Transverse colon (tissue), 4 donors: ENCODE measurements at regions not wholly inside any gene's neighbourhood (a gene's known extent, or its start where the extent isn't known, plus 50 kb on each side); places are given as distances from the start of the nearest gene placed in this dataset.
A peak's percentile ranks its signal among the peaks of the same experiment; 100 is the strongest.

Experiments used
- DNase-seq: peaks from one replicate; pipeline ENCODE4 v3.0.0-alpha.2; 2019
- H3K27ac ChIP-seq, 4 donors: fragments of 200-600 bp; sonication (generic); 2 replicates each; pipeline ENCODE4 v1.5.1; 2016 to 2018; ENCODE audit warnings: inconsistent platforms in 4 of 4
- H3K27me3 ChIP-seq: fragments of 200-600 bp; sonication (generic); 2 replicates; pipeline ENCODE4 v1.5.1; 2017; ENCODE audit warnings: inconsistent platforms
- H3K36me3 ChIP-seq, 4 donors: fragments of 200-600 bp; sonication (generic); 2 replicates each; pipeline ENCODE4 v1.5.1; 2017 to 2019; ENCODE audit warnings: inconsistent platforms in 4 of 4
- H3K4me1 ChIP-seq, 4 donors: fragments of 200-600 bp; sonication (generic); 2 replicates each; pipeline ENCODE4 v1.5.1; 2017 to 2020; ENCODE audit warnings: inconsistent platforms in 4 of 4
- H3K4me3 ChIP-seq, 4 donors: fragments of 200-600 bp; sonication (generic); 1 replicate in 1 of 4; 2 replicates in 3 of 4; pipeline versions ENCODE4 v1.5.1 to v1.6.1; 2017 to 2019; ENCODE audit warnings: inconsistent platforms in 4 of 4
- H3K9me3 ChIP-seq, 2 donors: fragments of 200-600 bp; sonication (generic); 2 replicates each; pipeline ENCODE4 v1.5.1; 2017 to 2019; ENCODE audit warnings: inconsistent platforms in 2 of 2
- EP300 ChIP-seq: sonication (generic); formaldehyde crosslinking; IDR thresholded peaks from one replicate; pipeline ENCODE4 v1.6.1; 2017; ENCODE audit warnings: antibody characterized with exemption, low read depth
- POLR2A ChIP-seq: fragments of 450-650 bp; IDR thresholded peaks from one replicate; pipeline ENCODE4 v1.6.1; 2016; ENCODE audit warnings: antibody characterized with exemption, mild to moderate bottlenecking, moderate library complexity
- POLR2AphosphoS5 ChIP-seq, 3 donors: sonication (generic); formaldehyde crosslinking; IDR thresholded peaks; one replicate each; pipeline ENCODE4 v1.6.1; 2016; ENCODE audit warnings: antibody characterized with exemption in 3 of 3
- WGBS, 2 donors: methylation state at CpG; one replicate each; pipeline ENCODE4 v1.1.5; 2018; ENCODE audit warnings: low coverage in 1 of 2; 5-methylcytosine and 5-hydroxymethylcytosine counted together
- in situ Hi-C, 4 donors: fragments of 200-750 bp; cut with MboI; loops; one replicate each; pipeline versions ENCODE4 v1.15.0 to v1.15.1; 2017; ENCODE audit warnings: low sequenced_read_pairs in 3 of 4, low pct_ligation_motif_present in 1 of 4, low pct_unique_long_range_greater_than_20kb in 1 of 4
- intact Hi-C: fragments of 100-400 bp; cut with DNase I; formaldehyde crosslinking; loops from one replicate; pipeline ENCODE4 v1.15.1; 2023; ENCODE audit warnings: low total_unique reads
- TF ChIP-seq, protein P1 (sequence below), 5 experiments: fragments of 200-600 bp in 3 of 5; fragments of 450-650 bp in 2 of 5; sonication (generic) in 3 of 5; IDR thresholded peaks; 1 replicate in 2 of 5; 2 replicates in 3 of 5; pipeline ENCODE4 v1.5.1; 2016 to 2017; ENCODE audit warnings: antibody characterized with exemption in 5 of 5, inconsistent platforms in 3 of 5, mild to moderate bottlenecking in 2 of 5, moderate library complexity in 1 of 5

DNA sequence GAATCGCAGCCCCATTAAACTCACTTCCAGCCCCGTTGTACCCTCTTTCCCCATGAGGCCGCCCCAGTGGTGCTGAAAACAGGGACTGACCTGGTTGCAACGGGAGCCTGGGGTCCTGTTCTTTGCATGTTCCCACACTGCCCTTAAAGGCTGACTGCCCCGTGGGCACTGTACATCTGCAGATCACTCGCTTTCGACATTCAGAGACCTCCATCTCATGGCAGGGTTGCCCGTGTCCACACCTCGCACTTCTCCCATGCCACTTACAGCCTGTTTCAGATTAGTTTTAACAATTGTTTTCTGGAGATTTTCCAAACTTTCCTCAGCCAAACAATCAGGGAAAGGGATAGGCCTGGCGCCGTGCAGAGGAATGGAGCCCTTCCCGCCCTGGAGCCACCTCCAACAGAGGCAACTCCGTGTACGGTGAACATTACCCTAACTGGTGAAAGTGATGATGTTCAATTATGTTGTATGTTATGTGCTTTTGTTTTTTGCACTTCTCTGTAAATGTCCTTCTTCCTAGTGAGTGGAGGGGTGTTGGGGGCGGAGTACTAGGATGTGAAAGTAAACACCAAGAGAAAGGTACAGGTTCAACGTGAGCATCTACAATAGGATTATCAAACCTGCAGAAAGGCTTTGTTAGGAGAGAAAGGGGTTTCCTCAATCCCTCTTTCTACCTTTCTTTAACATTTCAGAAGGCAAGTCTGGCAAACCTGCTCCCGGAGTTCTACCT is 262.8 kb downstream of the FOXO1 start:
- in situ Hi-C loops (loop anchor here in 1 of 4 donors (25.0 kb wide), 1 partner anchor 259 kb away; the partner anchor contains the start of gene FOXO1), intact Hi-C loops (loop anchor here (10.0 kb wide), 1 partner anchor 261 kb away; the partner anchor contains the start of gene FOXO1)
- Histone ChIP-seq H3K27ac (peak overlapping the region; percentile 74 to 81 (median 77)), H3K27me3 (no peaks in the 10 kb centered on the region), H3K4me3 (no peak overlapping the region), H3K9me3 (no peaks in the 10 kb centered on the region), H3K4me1 (peaks cover 14 to 38% (median 26%) of the 10 kb centered on the region in 4 donors), H3K36me3 (no peaks in the 10 kb centered on the region)
- TF ChIP-seq, protein P1, sequence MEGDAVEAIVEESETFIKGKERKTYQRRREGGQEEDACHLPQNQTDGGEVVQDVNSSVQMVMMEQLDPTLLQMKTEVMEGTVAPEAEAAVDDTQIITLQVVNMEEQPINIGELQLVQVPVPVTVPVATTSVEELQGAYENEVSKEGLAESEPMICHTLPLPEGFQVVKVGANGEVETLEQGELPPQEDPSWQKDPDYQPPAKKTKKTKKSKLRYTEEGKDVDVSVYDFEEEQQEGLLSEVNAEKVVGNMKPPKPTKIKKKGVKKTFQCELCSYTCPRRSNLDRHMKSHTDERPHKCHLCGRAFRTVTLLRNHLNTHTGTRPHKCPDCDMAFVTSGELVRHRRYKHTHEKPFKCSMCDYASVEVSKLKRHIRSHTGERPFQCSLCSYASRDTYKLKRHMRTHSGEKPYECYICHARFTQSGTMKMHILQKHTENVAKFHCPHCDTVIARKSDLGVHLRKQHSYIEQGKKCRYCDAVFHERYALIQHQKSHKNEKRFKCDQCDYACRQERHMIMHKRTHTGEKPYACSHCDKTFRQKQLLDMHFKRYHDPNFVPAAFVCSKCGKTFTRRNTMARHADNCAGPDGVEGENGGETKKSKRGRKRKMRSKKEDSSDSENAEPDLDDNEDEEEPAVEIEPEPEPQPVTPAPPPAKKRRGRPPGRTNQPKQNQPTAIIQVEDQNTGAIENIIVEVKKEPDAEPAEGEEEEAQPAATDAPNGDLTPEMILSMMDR (IDR thresholded peaks at IDR 0.05) = no peak
- TF ChIP-seq POLR2AphosphoS5 (IDR thresholded peaks at IDR 0.05) (no peak), POLR2A (no peak), EP300 (no peak)
- WGBS, 2 donors = 81 to 90% methylated on average over 10 to 17 of the region's 17 CpGs
- DNase-seq = no peak

DNA sequence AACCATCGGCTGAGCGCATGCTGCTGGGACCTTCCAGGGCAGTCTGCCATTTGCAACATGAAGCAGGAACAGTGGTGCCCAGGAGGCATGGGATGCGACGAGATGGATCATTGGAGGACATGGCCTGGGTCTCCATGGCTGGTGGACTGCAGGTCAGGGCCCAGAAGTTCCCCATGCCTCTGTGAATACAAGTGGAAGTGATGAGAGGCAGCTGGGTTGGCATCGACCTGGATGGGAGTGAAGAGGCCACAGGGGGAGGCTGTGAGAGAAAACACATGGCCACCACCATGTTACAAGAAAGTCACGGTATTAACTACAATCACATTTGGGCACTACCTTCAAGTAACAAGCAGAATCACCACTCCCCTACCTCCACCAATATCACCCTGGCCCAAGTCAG is 262.0 kb downstream of the FOXO1 start:
- WGBS, 2 donors = 96 to 100% methylated on average over 4 to 6 of the region's 6 CpGs

DNA sequence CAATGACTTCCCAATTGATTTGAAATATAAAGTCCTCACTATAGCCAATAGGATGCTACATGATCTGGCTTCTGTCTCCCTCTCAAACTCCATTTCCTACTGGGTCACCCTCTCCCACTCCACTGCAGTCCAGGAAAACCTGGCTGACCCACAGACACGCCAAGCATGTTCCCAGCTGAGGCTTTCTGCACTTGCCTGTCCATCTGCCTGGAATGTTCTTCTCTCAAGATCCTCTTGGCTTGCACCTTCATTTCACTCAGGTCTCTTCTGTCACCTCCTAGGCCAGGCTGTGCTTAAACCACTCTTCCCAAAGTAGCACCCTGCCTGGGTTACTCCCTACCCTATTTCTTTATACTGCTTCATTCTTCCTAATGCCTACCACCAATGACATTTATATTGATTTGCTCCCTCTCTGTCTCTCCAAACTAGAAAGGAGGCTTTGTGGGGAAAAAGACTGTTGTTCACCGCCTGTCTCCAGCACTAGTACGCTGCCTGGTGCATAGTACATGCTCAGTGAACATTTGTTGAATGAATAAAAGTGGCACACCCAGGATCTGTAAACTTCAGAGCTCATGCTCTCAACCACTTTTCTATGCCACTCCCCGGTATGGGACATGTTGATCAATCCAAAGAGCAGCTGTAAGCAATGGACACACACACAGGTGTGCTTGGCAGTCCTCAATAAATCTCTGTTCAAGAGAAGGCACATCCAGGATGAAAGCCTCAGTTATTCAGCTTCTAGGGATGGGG is 261.3 kb downstream of the FOXO1 start:
- Histone ChIP-seq H3K27me3 (no peaks in the 10 kb centered on the region), H3K27ac (peak overlapping the region in 1 of 4 donors; percentile 8), H3K9me3 (no peaks in the 10 kb centered on the region), H3K36me3 (no peaks in the 10 kb centered on the region), H3K4me3 (no peak overlapping the region), H3K4me1 (peaks cover 14 to 38% (median 26%) of the 10 kb centered on the region in 4 donors)
- no peak for DNase-seq
- intact Hi-C loops = loop anchor here (10.0 kb wide), 1 partner anchor 260 kb away; the partner anchor contains the start of gene FOXO1
- TF ChIP-seq EP300 = no peak
- TF ChIP-seq POLR2A = no peak
- no peak for TF ChIP-seq POLR2AphosphoS5 (IDR thresholded peaks at IDR 0.05)
- TF ChIP-seq, protein P1 (IDR thresholded peaks at IDR 0.05) = no peak
- WGBS, 2 donors = 83% methylated on average over 4 of the region's 4 CpGs
- in situ Hi-C loops = loop anchor here in 1 of 4 donors (25.0 kb wide), 1 partner anchor 257 kb away; the partner anchor contains the start of gene FOXO1

More for the DNA sequence above, 262.0 kb downstream of the FOXO1 start:
- H3K27me3 ChIP-seq = no peaks in the 10 kb centered on the region
- no peaks in the 10 kb centered on the region for H3K9me3 ChIP-seq
- in situ Hi-C loops (loop anchor here in 1 of 4 donors (25.0 kb wide), 1 partner anchor 258 kb away; the partner anchor contains the start of gene FOXO1), intact Hi-C loops (loop anchor here (10.0 kb wide), 1 partner anchor 260 kb away; the partner anchor contains the start of gene FOXO1)
- peaks cover 14 to 38% (median 26%) of the 10 kb centered on the region in 4 donors for H3K4me1 ChIP-seq
- H3K4me3 ChIP-seq = no peak overlapping the region
- DNase-seq = no peak
- no peaks in the 10 kb centered on the region for H3K36me3 ChIP-seq
- TF ChIP-seq, protein P1 (IDR thresholded peaks at IDR 0.05) = no peak
- no peak for TF ChIP-seq POLR2AphosphoS5 (IDR thresholded peaks at IDR 0.05)
- TF ChIP-seq EP300 = no peak
- TF ChIP-seq POLR2A = no peak
- peak overlapping the region in 1 of 4 donors; percentile 74 for H3K27ac ChIP-seq
